ENCODE measurements at regions not wholly inside any gene's neighbourhood (a gene's known extent, or its start where the extent isn't known, plus 50 kb on each side); places are given as distances from the start of the nearest gene placed in this dataset.

GRCh38 chr5:56683281-56683680 lies 132.1 kb upstream of the MAP3K1 start:
- H3K4me1 ChIP-seq (ENCODE audit: control insufficient read depth, low read depth, low read length): no peaks in the 10 kb centered on the region
- H3K9me3 ChIP-seq (ENCODE audit: control insufficient read depth, low read depth, low read length): no peaks in the 10 kb centered on the region
- H3K4me3 ChIP-seq (ENCODE audit: low read length): no peak overlapping the region
- no peaks in the 10 kb centered on the region for H3K36me3 ChIP-seq (ENCODE audit: control insufficient read depth, low read depth, low read length)
- H3K27me3 ChIP-seq (ENCODE audit: control insufficient read depth, insufficient read depth, low read length): no peaks in the 10 kb centered on the region
- no peak overlapping the region for H3K27ac ChIP-seq (ENCODE audit: low read length)
- no peak overlapping the region for H3K9ac ChIP-seq (ENCODE audit: low read length)

DNA sequence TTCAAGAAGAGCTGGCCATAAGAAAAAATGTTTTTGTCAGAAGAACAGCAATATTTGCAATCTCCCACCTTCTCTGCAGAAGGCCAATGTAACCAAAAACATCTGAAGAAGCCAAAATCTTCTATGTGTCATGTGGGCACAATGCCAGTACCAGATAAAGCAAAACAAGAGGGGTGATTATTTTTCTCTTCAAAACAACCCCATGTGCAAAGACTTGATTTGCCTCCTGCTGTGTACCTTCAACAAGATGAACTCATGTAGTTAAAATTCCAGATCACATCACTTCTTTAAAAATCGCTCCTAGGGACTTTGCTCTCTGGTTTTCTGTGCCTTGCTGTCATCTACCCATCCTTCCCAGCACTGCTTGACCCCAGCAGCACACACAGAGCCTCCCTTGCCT lies 134.0 kb upstream of the MAP3K1 start:
- Histone ChIP-seq H3K27me3 (ENCODE audit: control insufficient read depth, insufficient read depth, low read length) (no peaks in the 10 kb centered on the region), H3K4me3 (ENCODE audit: low read length) (no peak overlapping the region), H3K9me3 (ENCODE audit: control insufficient read depth, low read depth, low read length) (no peaks in the 10 kb centered on the region), H3K4me1 (ENCODE audit: control insufficient read depth, low read depth, low read length) (no peaks in the 10 kb centered on the region), H3K36me3 (ENCODE audit: control insufficient read depth, low read depth, low read length) (no peaks in the 10 kb centered on the region), H3K27ac (ENCODE audit: low read length) (no peak overlapping the region), H3K9ac (ENCODE audit: low read length) (no peak overlapping the region)

DNA sequence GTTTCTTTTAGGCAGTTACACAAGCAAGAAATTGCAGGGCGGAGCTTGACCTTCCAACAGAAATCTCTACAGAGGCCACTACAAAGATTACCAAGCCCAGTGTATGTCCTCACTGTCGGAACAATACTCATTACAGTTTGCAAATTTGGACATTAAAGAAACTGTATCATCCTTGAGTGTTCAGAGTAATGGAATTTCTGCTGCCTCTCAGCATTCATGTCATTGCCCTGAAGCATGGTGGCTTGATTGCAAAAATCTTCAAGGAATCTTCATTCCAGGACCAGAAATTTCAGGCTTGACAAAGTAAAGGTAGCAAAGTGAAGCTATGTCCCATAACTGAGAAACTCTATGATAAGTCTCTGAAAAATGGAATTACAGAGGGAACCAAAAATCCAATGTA lies 134.6 kb upstream of the MAP3K1 start:
- no peaks in the 10 kb centered on the region for H3K4me1 ChIP-seq (ENCODE audit: control insufficient read depth, low read depth, low read length)

DNA sequence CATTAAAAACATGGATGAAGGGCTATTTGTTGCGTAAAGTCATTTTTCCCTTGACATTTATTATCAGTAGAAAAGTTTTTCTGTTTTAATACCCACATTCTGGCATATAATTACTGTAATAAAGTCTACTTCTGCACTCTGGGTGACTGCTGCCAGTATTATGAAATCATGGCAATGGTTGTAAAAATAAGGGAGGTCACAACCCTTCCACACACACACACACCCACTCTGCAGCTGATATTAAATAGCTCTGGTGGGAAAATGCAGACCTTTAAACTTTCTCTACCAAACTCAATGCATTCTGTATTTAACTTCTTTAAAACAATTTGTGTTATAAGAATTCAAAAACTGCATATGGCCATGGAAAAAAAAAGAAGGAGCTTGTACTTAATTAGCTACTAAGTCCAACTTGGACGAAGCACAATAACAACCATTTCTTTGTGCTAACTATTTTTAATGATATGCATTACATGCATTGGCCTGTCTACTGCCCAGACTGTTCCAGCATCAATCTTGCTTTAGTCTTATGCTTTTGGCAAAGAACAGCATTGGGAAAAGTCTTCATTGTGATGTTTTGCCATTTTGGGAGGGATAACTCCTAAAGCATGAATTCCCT lies 137.6 kb upstream of the MAP3K1 start:
- Histone ChIP-seq H3K27ac (ENCODE audit: low read length) (no peak overlapping the region), H3K9me3 (ENCODE audit: control insufficient read depth, low read depth, low read length) (no peaks in the 10 kb centered on the region), H3K4me3 (ENCODE audit: low read length) (no peak overlapping the region), H3K27me3 (ENCODE audit: control insufficient read depth, insufficient read depth, low read length) (no peaks in the 10 kb centered on the region), H3K36me3 (ENCODE audit: control insufficient read depth, low read depth, low read length) (no peaks in the 10 kb centered on the region), H3K4me1 (ENCODE audit: control insufficient read depth, low read depth, low read length) (no peaks in the 10 kb centered on the region), H3K9ac (ENCODE audit: low read length) (no peak overlapping the region)

More for the DNA sequence above, 134.6 kb upstream of the MAP3K1 start:
- Histone ChIP-seq H3K36me3 (ENCODE audit: control insufficient read depth, low read depth, low read length) (no peaks in the 10 kb centered on the region), H3K9me3 (ENCODE audit: control insufficient read depth, low read depth, low read length) (no peaks in the 10 kb centered on the region), H3K27me3 (ENCODE audit: control insufficient read depth, insufficient read depth, low read length) (no peaks in the 10 kb centered on the region), H3K27ac (ENCODE audit: low read length) (no peak overlapping the region), H3K4me3 (ENCODE audit: low read length) (no peak overlapping the region), H3K9ac (ENCODE audit: low read length) (no peak overlapping the region)

GRCh38 chr5:56676091-56676768 lies 139.1 kb upstream of the MAP3K1 start:
- no peaks in the 10 kb centered on the region for H3K36me3 ChIP-seq (ENCODE audit: control insufficient read depth, low read depth, low read length)
- no peaks in the 10 kb centered on the region for H3K27me3 ChIP-seq (ENCODE audit: control insufficient read depth, insufficient read depth, low read length)
- no peak overlapping the region for H3K4me3 ChIP-seq (ENCODE audit: low read length)
- peaks cover 6% of the 10 kb centered on the region for H3K4me1 ChIP-seq (ENCODE audit: control insufficient read depth, low read depth, low read length)
- H3K27ac ChIP-seq (ENCODE audit: low read length): no peak overlapping the region
- H3K9me3 ChIP-seq (ENCODE audit: control insufficient read depth, low read depth, low read length): no peaks in the 10 kb centered on the region
- H3K9ac ChIP-seq (ENCODE audit: low read length): no peak overlapping the region

DNA sequence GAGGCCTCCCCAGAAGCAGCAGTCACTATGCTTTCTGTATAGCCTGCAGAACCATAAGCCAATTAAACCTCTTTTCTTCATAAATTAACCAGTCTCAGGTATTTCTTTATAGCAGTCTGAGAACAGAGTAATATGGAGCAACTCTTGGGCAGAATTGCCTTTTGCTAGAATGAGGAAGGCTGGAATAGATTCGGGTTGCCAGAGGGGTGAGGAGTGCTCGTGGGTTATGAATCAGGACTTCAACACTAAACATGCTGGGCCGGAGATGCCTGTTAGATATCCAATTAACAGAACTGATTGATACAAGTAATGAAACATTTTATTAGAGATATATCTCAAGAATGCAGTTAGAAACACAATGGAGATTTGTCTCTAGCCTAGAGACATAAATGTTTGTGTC lies 140.9 kb upstream of the MAP3K1 start:
- H3K27me3 ChIP-seq (ENCODE audit: control insufficient read depth, insufficient read depth, low read length): no peaks in the 10 kb centered on the region
- peaks cover 24% of the 10 kb centered on the region for H3K4me1 ChIP-seq (ENCODE audit: control insufficient read depth, low read depth, low read length)
- H3K4me3 ChIP-seq (ENCODE audit: low read length): no peak overlapping the region
- H3K27ac ChIP-seq (ENCODE audit: low read length): no peak overlapping the region
- no peaks in the 10 kb centered on the region for H3K9me3 ChIP-seq (ENCODE audit: control insufficient read depth, low read depth, low read length)
- H3K9ac ChIP-seq (ENCODE audit: low read length): no peak overlapping the region
- H3K36me3 ChIP-seq (ENCODE audit: control insufficient read depth, low read depth, low read length): no peaks in the 10 kb centered on the region

DNA sequence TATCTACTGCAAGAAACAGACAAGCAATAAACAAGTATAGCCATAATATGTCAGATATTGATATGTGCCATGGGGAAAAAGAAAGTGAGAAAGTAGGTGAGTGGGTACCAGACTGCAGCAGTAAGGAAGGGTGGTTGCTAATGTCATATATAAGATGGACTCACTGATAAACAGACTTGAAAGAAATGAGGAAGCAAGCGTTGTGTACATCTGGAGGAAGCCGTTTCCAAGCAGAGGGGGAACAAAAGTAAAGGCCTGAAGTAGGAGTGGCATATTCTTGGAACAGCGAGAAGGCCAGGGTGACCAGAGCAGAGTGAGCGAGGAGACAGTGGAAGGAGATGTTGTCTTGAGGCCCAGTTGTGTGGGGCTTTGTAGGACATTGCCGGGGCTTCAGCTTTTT lies 142.2 kb upstream of the MAP3K1 start:
- Histone ChIP-seq H3K4me1 (ENCODE audit: control insufficient read depth, low read depth, low read length) (peaks cover 31% of the 10 kb centered on the region), H3K9me3 (ENCODE audit: control insufficient read depth, low read depth, low read length) (no peaks in the 10 kb centered on the region)

DNA sequence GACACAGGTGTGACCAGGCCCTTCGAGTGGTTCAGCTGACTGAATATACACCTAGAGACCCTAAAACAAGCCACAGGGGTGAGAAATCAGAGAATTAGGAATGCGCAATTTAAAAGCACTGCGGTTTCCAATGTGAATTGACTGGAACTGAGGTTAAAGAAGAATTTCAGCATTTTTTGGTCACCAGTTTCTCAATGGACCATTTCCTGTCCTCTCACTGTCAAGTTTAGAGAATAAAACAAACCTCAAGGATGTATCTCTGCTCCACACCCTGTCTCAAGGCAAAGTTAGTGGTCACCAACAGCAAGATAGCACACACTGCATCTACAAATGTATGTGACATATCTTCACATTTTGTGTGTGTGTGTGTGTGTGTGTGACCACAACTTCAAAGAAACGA lies 143.8 kb upstream of the MAP3K1 start:
- H3K27ac ChIP-seq (ENCODE audit: low read length): no peak overlapping the region
- H3K9me3 ChIP-seq (ENCODE audit: control insufficient read depth, low read depth, low read length): no peaks in the 10 kb centered on the region
- peaks cover 31% of the 10 kb centered on the region for H3K4me1 ChIP-seq (ENCODE audit: control insufficient read depth, low read depth, low read length)
- H3K9ac ChIP-seq (ENCODE audit: low read length): no peak overlapping the region
- no peaks in the 10 kb centered on the region for H3K36me3 ChIP-seq (ENCODE audit: control insufficient read depth, low read depth, low read length)
- H3K27me3 ChIP-seq (ENCODE audit: control insufficient read depth, insufficient read depth, low read length): no peaks in the 10 kb centered on the region
- no peak overlapping the region for H3K4me3 ChIP-seq (ENCODE audit: low read length)

More for the DNA sequence above, 142.2 kb upstream of the MAP3K1 start:
- H3K36me3 ChIP-seq (ENCODE audit: control insufficient read depth, low read depth, low read length): no peaks in the 10 kb centered on the region
- no peak overlapping the region for H3K27ac ChIP-seq (ENCODE audit: low read length)
- no peak overlapping the region for H3K9ac ChIP-seq (ENCODE audit: low read length)
- H3K4me3 ChIP-seq (ENCODE audit: low read length): no peak overlapping the region
- H3K27me3 ChIP-seq (ENCODE audit: control insufficient read depth, insufficient read depth, low read length): no peaks in the 10 kb centered on the region

- Histone ChIP-seq H3K4me1 (ENCODE audit: control insufficient read depth, low read depth, low read length) (peaks cover 31% of the 10 kb centered on the region), H3K4me3 (ENCODE audit: low read length) (no peak overlapping the region), H3K9ac (ENCODE audit: low read length) (no peak overlapping the region), H3K27ac (ENCODE audit: low read length) (no peak overlapping the region), H3K9me3 (ENCODE audit: control insufficient read depth, low read depth, low read length) (no peaks in the 10 kb centered on the region), H3K36me3 (ENCODE audit: control insufficient read depth, low read depth, low read length) (no peaks in the 10 kb centered on the region), H3K27me3 (ENCODE audit: control insufficient read depth, insufficient read depth, low read length) (no peaks in the 10 kb centered on the region)
These were observed 144.4 kb upstream of the MAP3K1 start for GRCh38 chr5:56670916-56671315.

DNA sequence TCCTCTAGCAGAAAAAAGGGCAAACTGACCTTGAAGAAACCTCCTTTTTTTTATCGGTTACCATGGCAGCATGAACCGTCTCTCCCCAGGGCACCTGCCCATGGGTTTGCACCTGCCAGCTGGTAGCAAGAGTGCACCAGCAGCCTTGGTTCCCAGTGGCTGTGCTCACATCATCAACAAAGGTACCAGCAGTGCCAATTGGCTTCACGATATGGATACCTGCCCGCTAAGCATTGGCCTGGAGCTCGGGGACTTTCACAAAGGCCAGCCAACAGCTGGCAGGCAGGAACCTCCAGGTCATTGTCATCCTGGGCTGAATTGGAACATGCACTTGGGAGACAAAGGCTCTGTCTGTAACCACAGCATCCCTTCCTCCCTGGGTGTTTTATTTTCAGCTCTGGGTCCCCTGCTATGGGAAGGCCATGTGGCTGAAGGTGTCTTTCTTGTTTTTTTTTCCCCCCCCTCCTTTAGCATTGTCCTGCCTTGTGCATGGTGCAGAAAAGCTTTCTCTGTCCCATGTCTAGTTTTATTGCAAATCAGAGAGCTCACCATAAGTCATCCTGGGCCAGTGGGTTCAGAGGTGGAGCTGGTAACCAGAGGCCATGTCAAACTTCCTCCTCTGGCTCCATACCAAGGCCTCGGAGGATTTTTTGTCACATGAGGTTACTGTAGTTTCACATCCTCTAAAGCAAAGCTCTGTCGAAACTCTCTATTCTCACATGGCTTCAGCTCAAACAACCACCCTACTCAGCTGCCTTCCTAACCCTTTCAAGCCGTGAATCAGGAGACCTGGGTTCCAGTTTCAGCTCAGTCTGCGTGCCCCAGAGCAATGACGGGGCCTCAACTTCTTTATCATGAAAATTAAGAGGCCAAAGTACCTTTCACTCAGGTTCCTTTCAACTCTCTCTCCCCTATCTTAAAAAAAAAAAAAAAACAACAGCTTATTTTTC lies 145.5 kb upstream of the MAP3K1 start:
- no peaks in the 10 kb centered on the region for H3K36me3 ChIP-seq (ENCODE audit: control insufficient read depth, low read depth, low read length)
- H3K4me3 ChIP-seq (ENCODE audit: low read length): no peak overlapping the region
- no peak overlapping the region for H3K9ac ChIP-seq (ENCODE audit: low read length)
- no peaks in the 10 kb centered on the region for H3K9me3 ChIP-seq (ENCODE audit: control insufficient read depth, low read depth, low read length)
- H3K4me1 ChIP-seq (ENCODE audit: control insufficient read depth, low read depth, low read length): peaks cover 31% of the 10 kb centered on the region
- no peak overlapping the region for H3K27ac ChIP-seq (ENCODE audit: low read length)
- no peaks in the 10 kb centered on the region for H3K27me3 ChIP-seq (ENCODE audit: control insufficient read depth, insufficient read depth, low read length)

GRCh38 chr5:56668996-56669395 lies 146.4 kb upstream of the MAP3K1 start:
- no peak overlapping the region for H3K27ac ChIP-seq (ENCODE audit: low read length)
- no peak overlapping the region for H3K9ac ChIP-seq (ENCODE audit: low read length)

More at GRCh38 chr5:56668996-56669395, 146.4 kb upstream of the MAP3K1 start:
- no peak overlapping the region for H3K4me3 ChIP-seq (ENCODE audit: low read length)
- H3K4me1 ChIP-seq (ENCODE audit: control insufficient read depth, low read depth, low read length): peaks cover 33% of the 10 kb centered on the region
- H3K36me3 ChIP-seq (ENCODE audit: control insufficient read depth, low read depth, low read length): no peaks in the 10 kb centered on the region
- no peaks in the 10 kb centered on the region for H3K27me3 ChIP-seq (ENCODE audit: control insufficient read depth, insufficient read depth, low read length)
- no peaks in the 10 kb centered on the region for H3K9me3 ChIP-seq (ENCODE audit: control insufficient read depth, low read depth, low read length)

Measured in iPS-18a (cell line).